Parathyroid adenoma (tissue), 2 donors: ENCODE measurements at regions not wholly inside any gene's neighbourhood (a gene's known extent, or its start where the extent isn't known, plus 50 kb on each side); places are given as distances from the start of the nearest gene placed in this dataset.

Experiments
- H2AFZ ChIP-seq: fragments of 300-600 bp; sonication (generic); one replicate; pipeline ENCODE4 v1.7.0; 2017; ENCODE audit warnings: antibody characterized with exemption, mild to moderate bottlenecking
- H3K27ac ChIP-seq: fragments of 300-600 bp; sonication (generic); one replicate; pipeline ENCODE4 v1.7.0; 2017
- H3K27me3 ChIP-seq: fragments of 300-600 bp; sonication (generic); one replicate; pipeline ENCODE4 v1.7.0; 2017; ENCODE audit warnings: low read length; ENCODE audit not compliant: control insufficient read depth, insufficient read depth
- H3K36me3 ChIP-seq: fragments of 300-600 bp; sonication (generic); one replicate; pipeline ENCODE4 v1.7.0; 2017; ENCODE audit warnings: low read length; ENCODE audit not compliant: control insufficient read depth, insufficient read depth
- H3K4me1 ChIP-seq: fragments of 300-600 bp; sonication (generic); one replicate; pipeline ENCODE4 v1.7.0; 2017; ENCODE audit warnings: control low read depth
- H3K4me2 ChIP-seq: fragments of 300-600 bp; sonication (generic); one replicate; pipeline ENCODE4 v1.7.0; 2017; ENCODE audit warnings: low read length
- H3K4me3 ChIP-seq: fragments of 300-600 bp; sonication (generic); one replicate; pipeline ENCODE4 v1.7.0; 2017; ENCODE audit warnings: low read depth, low read length
- H3K79me2 ChIP-seq: fragments of 300-600 bp; sonication (generic); one replicate; pipeline ENCODE4 v1.7.0; 2017; ENCODE audit warnings: control low read depth
- H3K9ac ChIP-seq: fragments of 300-600 bp; sonication (generic); one replicate; pipeline ENCODE4 v1.7.0; 2017; ENCODE audit warnings: mild to moderate bottlenecking
- H3K9me3 ChIP-seq: fragments of 300-600 bp; sonication (generic); one replicate; pipeline ENCODE4 v1.7.0; 2017; ENCODE audit warnings: low read length; ENCODE audit not compliant: control insufficient read depth
- CTCF ChIP-seq: fragments of 300-600 bp; sonication (generic); IDR thresholded peaks from one replicate; pipeline ENCODE4 v1.7.0; 2017; ENCODE audit warnings: antibody characterized with exemption, mild to moderate bottlenecking
- donor health status: primary hyperparathyroidism.

GRCh38 chr20:55774628-55775027 is 230.7 kb downstream of the CBLN4 start:
- TF ChIP-seq CTCF: no peak
- no peaks in the 10 kb centered on the region for H3K9me3 ChIP-seq
- H3K4me2 ChIP-seq: no peak overlapping the region
- no peaks in the 10 kb centered on the region for H3K79me2 ChIP-seq
- no peak overlapping the region for H3K4me3 ChIP-seq
- H3K27ac ChIP-seq: no peak overlapping the region
- no peaks in the 10 kb centered on the region for H3K36me3 ChIP-seq
- no peaks in the 10 kb centered on the region for H3K27me3 ChIP-seq
- H3K4me1 ChIP-seq: no peaks in the 10 kb centered on the region
- H3K9ac ChIP-seq: no peak overlapping the region
- H2AFZ ChIP-seq: no peak overlapping the region

GRCh38 chr20:55761797-55762196 is 243.5 kb downstream of the CBLN4 start:
- no peak overlapping the region for H3K4me2 ChIP-seq
- H3K4me3 ChIP-seq: no peak overlapping the region
- H3K36me3 ChIP-seq: no peaks in the 10 kb centered on the region
- H3K79me2 ChIP-seq: no peaks in the 10 kb centered on the region
- no peak overlapping the region for H3K9ac ChIP-seq
- no peak for TF ChIP-seq CTCF
- no peaks in the 10 kb centered on the region for H3K27me3 ChIP-seq
- no peak overlapping the region for H3K27ac ChIP-seq
- no peak overlapping the region for H2AFZ ChIP-seq
- H3K4me1 ChIP-seq: no peaks in the 10 kb centered on the region
- H3K9me3 ChIP-seq: no peaks in the 10 kb centered on the region

- Histone ChIP-seq H3K27me3 (no peaks in the 10 kb centered on the region), H2AFZ (no peak overlapping the region)
These were observed 244.2 kb downstream of the CBLN4 start for GRCh38 chr20:55761100-55761499.

GRCh38 chr20:55760586-55760985 is 244.7 kb downstream of the CBLN4 start:
- H3K27me3 ChIP-seq: no peaks in the 10 kb centered on the region
- no peak overlapping the region for H3K4me3 ChIP-seq
- no peaks in the 10 kb centered on the region for H3K9me3 ChIP-seq
- TF ChIP-seq CTCF: no peak
- no peak overlapping the region for H3K4me2 ChIP-seq
- H3K27ac ChIP-seq: no peak overlapping the region
- no peaks in the 10 kb centered on the region for H3K36me3 ChIP-seq
- H3K79me2 ChIP-seq: no peaks in the 10 kb centered on the region
- no peaks in the 10 kb centered on the region for H3K4me1 ChIP-seq
- H3K9ac ChIP-seq: no peak overlapping the region
- H2AFZ ChIP-seq: no peak overlapping the region

More at GRCh38 chr20:55761100-55761499, 244.2 kb downstream of the CBLN4 start:
- Histone ChIP-seq H3K9ac (no peak overlapping the region), H3K79me2 (no peaks in the 10 kb centered on the region), H3K9me3 (no peaks in the 10 kb centered on the region), H3K27ac (no peak overlapping the region), H3K36me3 (no peaks in the 10 kb centered on the region), H3K4me2 (no peak overlapping the region), H3K4me1 (no peaks in the 10 kb centered on the region), H3K4me3 (no peak overlapping the region)
- no peak for TF ChIP-seq CTCF

GRCh38 chr20:55755861-55756260 is 249.5 kb downstream of the CBLN4 start:
- no peaks in the 10 kb centered on the region for H3K79me2 ChIP-seq
- H3K4me1 ChIP-seq: no peaks in the 10 kb centered on the region
- H3K4me2 ChIP-seq: no peak overlapping the region
- TF ChIP-seq CTCF: no peak
- no peak overlapping the region for H3K9ac ChIP-seq
- no peak overlapping the region for H3K27ac ChIP-seq
- no peak overlapping the region for H3K4me3 ChIP-seq
- no peaks in the 10 kb centered on the region for H3K36me3 ChIP-seq
- no peak overlapping the region for H2AFZ ChIP-seq
- no peaks in the 10 kb centered on the region for H3K27me3 ChIP-seq
- no peaks in the 10 kb centered on the region for H3K9me3 ChIP-seq
